ENCODE measurements at regions not wholly inside any gene's neighbourhood (a gene's known extent, or its start where the extent isn't known, plus 50 kb on each side); places are given as distances from the start of the nearest gene placed in this dataset.

GRCh38 chr18:56379256-56379655 is 259.1 kb downstream of the TXNL1 start:
- peak overlapping the region in 5 of 12 donors; percentile 2 to 39 (median 22) for H3K4me3 ChIP-seq
- peak overlapping the region in 4 of 12 donors; percentile 31 to 62 (median 40) for H3K27ac ChIP-seq
- no peak for DNase-seq
- no peaks in the 10 kb centered on the region for H3K27me3 ChIP-seq
- ATAC-seq = no peak
- intact Hi-C loops (cut with DNase I) = no loop called here
- no peaks in the 10 kb centered on the region for H3K9me3 ChIP-seq
- TF ChIP-seq POLR2A (IDR thresholded peaks at IDR 0.05) = no peak
- no peak for TF ChIP-seq CTCF (IDR thresholded peaks at IDR 0.05)
- H3K36me3 ChIP-seq = no peaks in the 10 kb centered on the region
- peaks cover 0 to 10% (median 1%) of the 10 kb centered on the region in 12 donors for H3K4me1 ChIP-seq
- 81 to 95% (median 84%) methylated on average over 6 of the region's 6 CpGs for WGBS, 4 donors

GRCh38 chr18:56377231-56377630 is 261.2 kb downstream of the TXNL1 start:
- 75 to 84% (median 82%) methylated on average over 9 of the region's 9 CpGs for WGBS, 4 donors
- Histone ChIP-seq H3K9me3 (no peaks in the 10 kb centered on the region), H3K36me3 (no peaks in the 10 kb centered on the region), H3K27ac (peak overlapping the region in 5 of 12 donors; percentile 15 to 52 (median 41)), H3K4me3 (no peak overlapping the region), H3K27me3 (no peaks in the 10 kb centered on the region), H3K4me1 (peaks cover 0 to 10% (median 0%) of the 10 kb centered on the region in 12 donors)
- DNase-seq (no peak), ATAC-seq (no peak)
- intact Hi-C loops (cut with DNase I) = no loop called here
- TF ChIP-seq POLR2A (IDR thresholded peaks at IDR 0.05) (no peak), CTCF (IDR thresholded peaks at IDR 0.05) (no peak)

GRCh38 chr18:56374007-56374655 is 264.3 kb downstream of the TXNL1 start:
- Histone ChIP-seq H3K27me3 (no peaks in the 10 kb centered on the region), H3K27ac (no peak overlapping the region), H3K36me3 (no peaks in the 10 kb centered on the region), H3K4me3 (no peak overlapping the region), H3K4me1 (peaks cover 0 to 6% (median 0%) of the 10 kb centered on the region in 12 donors), H3K9me3 (no peaks in the 10 kb centered on the region)
- intact Hi-C loops (cut with DNase I) = no loop called here
- ATAC-seq (no peak), DNase-seq (no peak)
- TF ChIP-seq CTCF (IDR thresholded peaks at IDR 0.05) = no peak
- no peak for TF ChIP-seq POLR2A (IDR thresholded peaks at IDR 0.05)
- WGBS, 4 donors = 63 to 74% (median 67%) methylated on average over 3 of the region's 3 CpGs

- DNase-seq = no peak
- no peaks in the 10 kb centered on the region for H3K36me3 ChIP-seq
- H3K9me3 ChIP-seq = no peaks in the 10 kb centered on the region
- no peak for ATAC-seq
- no peak overlapping the region for H3K4me3 ChIP-seq
- H3K27ac ChIP-seq = no peak overlapping the region
- intact Hi-C loops (cut with DNase I) = no loop called here
- peaks cover 0 to 6% (median 0%) of the 10 kb centered on the region in 12 donors for H3K4me1 ChIP-seq
- TF ChIP-seq CTCF (IDR thresholded peaks at IDR 0.05) (no peak), POLR2A (IDR thresholded peaks at IDR 0.05) (no peak)
- WGBS, 4 donors = 71 to 98% (median 95%) methylated on average over 2 of the region's 2 CpGs
- H3K27me3 ChIP-seq = no peaks in the 10 kb centered on the region
These were observed 264.8 kb downstream of the TXNL1 start for GRCh38 chr18:56373601-56374000.
